GM12878 (cell line): ENCODE measurements at regions not wholly inside any gene's neighbourhood (a gene's known extent, or its start where the extent isn't known, plus 50 kb on each side); places are given as distances from the start of the nearest gene placed in this dataset.

Source experiments
- CEBPB ChIP-seq, 2 experiments: fragments of 150-350 bp in 1 of 2; IDR thresholded peaks; 2 replicates each; pipeline ENCODE4 v1.6.1; 2012 to 2014; ENCODE audit warnings: low read depth in 2 of 2, low read length in 2 of 2, borderline replicate concordance in 1 of 2, inconsistent platforms in 1 of 2
- CEBPZ ChIP-seq: fragments of 150-350 bp; IDR thresholded peaks from 2 replicates; pipeline ENCODE4 v1.6.1; 2016; ENCODE audit warnings: low read depth, low read length
- CTCF ChIP-seq, 3 experiments: IDR thresholded peaks in 2 of 3; conservative IDR thresholded peaks in 1 of 3; 2 replicates each; pipeline ENCODE4 v1.5.1; 2011; ENCODE audit warnings: low read depth in 3 of 3, low read length in 3 of 3, mild to moderate bottlenecking in 3 of 3, control low read depth in 2 of 3, moderate library complexity in 2 of 3, inconsistent platforms in 1 of 3, mixed read lengths in 1 of 3; ENCODE audit not compliant: control insufficient read depth in 2 of 3, insufficient read depth in 1 of 3; ENCODE audit errors: extremely low read depth in 1 of 3
- EZH2 ChIP-seq: IDR thresholded peaks from 2 replicates; pipeline ENCODE4 v1.6.1; 2012; ENCODE audit warnings: low read depth, mild to moderate bottlenecking, control low read depth, inconsistent platforms, low read length, borderline replicate concordance; ENCODE audit not compliant: control insufficient read depth
- LARP7 ChIP-seq: fragments of 450-650 bp; IDR thresholded peaks from 2 replicates; pipeline ENCODE4 v1.6.1; 2017; ENCODE audit warnings: mild to moderate bottlenecking
- MYC ChIP-seq: IDR thresholded peaks from 2 replicates; pipeline ENCODE4 v1.6.1; 2011; ENCODE audit warnings: mild to moderate bottlenecking, low read length, moderate library complexity, inconsistent platforms; ENCODE audit not compliant: insufficient read depth, insufficient replicate concordance, insufficient read length, severe bottlenecking
- NFYB ChIP-seq: IDR thresholded peaks from 2 replicates; pipeline ENCODE4 v1.6.1; 2011; ENCODE audit warnings: low read depth, mild to moderate bottlenecking, low read length, improper control_type of control experiment, moderate library complexity; ENCODE audit not compliant: insufficient read depth
- POLR2AphosphoS5 ChIP-seq: IDR thresholded peaks from 2 replicates; pipeline ENCODE4 v1.6.1; 2011; ENCODE audit warnings: mild to moderate bottlenecking, low read length, inconsistent platforms
- RFX5 ChIP-seq: IDR thresholded peaks from 2 replicates; pipeline ENCODE4 v1.6.1; 2011; ENCODE audit warnings: low read depth, low read length, improper control_type of control experiment
- SP1 ChIP-seq: IDR thresholded peaks from one replicate; pipeline ENCODE4 v1.6.1; 2011; ENCODE audit warnings: low read depth, low read length
- YY1 ChIP-seq: IDR thresholded peaks from 2 replicates; pipeline ENCODE4 v1.6.1; 2011; ENCODE audit warnings: low read depth, mild to moderate bottlenecking, low read length

- TF ChIP-seq NFYB = no peak
- TF ChIP-seq CEBPZ = no peak
- no peak for TF ChIP-seq RFX5
- TF ChIP-seq YY1 = no peak
- TF ChIP-seq POLR2AphosphoS5 = no peak
- TF ChIP-seq CTCF (IDR thresholded peaks at IDR 0.05 in 2 of 3, conservative IDR thresholded peaks at IDR 0.05 in 1 of 3; ENCODE audit: control insufficient read depth in 2 of 3, extremely low read depth in 1 of 3, insufficient read depth in 1 of 3, low read depth in 3 of 3, low read length in 3 of 3) = no peak
- no peak for TF ChIP-seq LARP7
- no peak for TF ChIP-seq MYC
- TF ChIP-seq EZH2 = no peak
- no peak for TF ChIP-seq CEBPB (IDR thresholded peaks at IDR 0.05; ENCODE audit: borderline replicate concordance in 1 of 2, low read depth in 2 of 2, low read length in 2 of 2)
- TF ChIP-seq SP1 = no peak
Observed at GRCh38 chr1:177890479-177890878, 79.4 kb downstream of the SEC16B start.
